SKM-1 (cell line): ENCODE measurements at regions not wholly inside any gene's neighbourhood (a gene's known extent, or its start where the extent isn't known, plus 50 kb on each side); places are given as distances from the start of the nearest gene placed in this dataset.

Experiments used
- DNase-seq: peaks from one replicate; lab custom pipeline; 2025; ENCODE audit not compliant: unreplicated experiment; lab: John Stamatoyannopoulos, UW

DNA sequence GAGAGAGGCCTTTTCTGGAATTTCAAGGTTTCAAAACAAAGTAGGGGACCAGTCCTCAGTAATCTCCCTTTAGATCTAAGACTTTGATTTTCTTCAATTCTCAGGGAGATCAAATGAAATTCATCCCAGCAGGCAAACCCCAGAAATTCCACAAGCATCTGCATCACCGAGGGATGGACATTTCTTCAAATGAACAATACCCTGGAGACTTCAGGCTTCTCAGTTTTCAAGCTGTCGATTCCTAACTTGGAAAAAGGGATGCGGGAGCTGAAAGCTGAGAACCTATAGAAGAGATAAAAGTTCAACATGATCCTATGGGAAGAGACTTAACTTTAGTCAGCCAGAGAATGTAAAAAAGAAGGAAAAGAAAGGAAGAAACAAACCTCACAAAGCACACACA is 296.9 kb upstream of the CDH5 start:
- DNase-seq, result no peak

DNA sequence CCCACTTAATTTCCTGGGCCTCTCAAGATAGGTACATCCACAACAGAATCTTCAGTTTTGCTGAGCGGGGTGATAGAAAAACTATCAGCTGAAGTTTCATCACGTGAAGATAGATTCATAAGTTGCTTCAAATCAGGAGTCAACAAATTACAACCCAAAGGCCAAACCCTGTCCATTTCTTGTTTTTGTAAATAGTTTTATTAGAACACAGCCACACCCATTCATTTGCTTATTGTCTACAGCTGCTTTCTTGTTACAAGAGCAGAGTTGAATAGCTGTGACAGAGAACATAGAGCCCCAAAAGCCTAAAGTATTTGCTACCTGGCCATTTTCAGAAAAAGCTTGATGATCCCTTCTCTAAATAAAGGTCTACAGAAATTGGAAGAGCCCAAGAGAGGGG is 300.1 kb upstream of the CDH5 start:
- no peak for DNase-seq

DNA sequence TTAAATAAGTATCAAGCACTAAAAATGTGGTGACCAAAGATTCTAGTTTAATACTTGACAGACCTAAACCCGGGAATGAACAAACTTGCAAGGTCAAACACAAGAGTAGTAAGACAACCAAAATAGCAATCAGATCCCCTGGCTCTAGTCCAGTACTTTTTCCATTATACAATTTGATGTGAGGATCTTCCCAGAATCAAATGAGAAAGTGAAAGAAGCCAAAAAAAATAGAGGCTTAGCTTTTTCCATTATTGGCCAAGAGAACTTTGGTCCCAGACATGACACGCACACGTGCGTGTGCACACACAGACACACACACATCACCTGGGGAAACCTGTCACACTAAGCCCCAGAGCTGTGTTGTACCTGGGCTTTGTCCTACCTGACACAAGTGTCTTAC is 300.6 kb upstream of the CDH5 start:
- DNase-seq, result no peak

DNA sequence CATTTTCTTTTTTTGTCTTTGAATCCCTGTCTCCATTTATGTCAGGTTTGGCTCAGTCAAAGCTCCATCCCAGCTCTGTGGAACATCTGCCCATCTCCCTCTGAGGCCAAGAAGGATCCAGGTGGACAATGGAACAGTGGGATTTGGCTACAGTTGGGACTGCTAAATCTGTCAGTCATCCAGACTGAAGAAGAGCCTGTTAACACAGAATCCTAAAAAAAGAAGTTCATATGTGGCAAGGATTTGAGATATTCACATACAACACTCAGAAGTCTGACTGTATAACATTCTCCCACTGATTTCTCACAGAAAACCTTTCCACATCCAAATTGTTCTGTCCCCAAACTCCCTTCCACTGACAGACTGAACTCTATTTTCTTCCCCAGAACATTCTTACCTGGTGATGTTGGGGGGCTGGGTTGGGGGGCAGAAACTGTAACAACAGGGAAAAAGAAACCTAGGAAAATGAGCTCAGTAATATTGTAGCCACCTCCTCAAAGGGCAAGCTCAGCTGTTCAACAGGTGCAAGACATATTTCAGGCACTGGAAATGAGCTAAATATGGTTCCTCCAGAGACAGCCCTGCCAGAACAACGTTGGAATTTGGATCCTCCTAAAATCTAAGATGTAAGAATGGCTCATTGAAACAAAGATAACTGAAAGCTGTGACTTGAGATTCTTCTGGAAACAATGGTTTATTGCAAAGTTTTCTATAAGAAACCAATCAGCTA is 301.5 kb upstream of the CDH5 start:
- DNase-seq, result no peak

DNA sequence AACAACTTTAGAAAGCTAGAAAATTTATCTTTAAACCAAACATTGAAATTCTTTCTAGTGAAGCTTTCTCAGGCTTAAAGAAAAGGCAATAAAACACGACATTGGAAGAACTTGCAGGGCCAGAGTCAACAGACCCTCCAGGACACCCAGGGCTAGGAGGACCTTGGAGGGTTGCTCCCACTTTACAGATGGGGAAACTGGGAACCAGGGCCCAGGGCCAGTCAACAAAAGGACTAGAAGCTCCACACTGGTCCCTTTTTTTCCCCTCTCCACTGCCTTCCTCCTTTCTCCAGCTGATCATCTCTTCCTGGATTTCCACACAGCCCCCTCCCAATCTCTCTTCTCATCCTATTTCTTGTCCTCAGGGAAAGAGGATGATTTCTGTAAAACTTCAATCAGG is 307.7 kb upstream of the CDH5 start:
- DNase-seq, result no peak

DNA sequence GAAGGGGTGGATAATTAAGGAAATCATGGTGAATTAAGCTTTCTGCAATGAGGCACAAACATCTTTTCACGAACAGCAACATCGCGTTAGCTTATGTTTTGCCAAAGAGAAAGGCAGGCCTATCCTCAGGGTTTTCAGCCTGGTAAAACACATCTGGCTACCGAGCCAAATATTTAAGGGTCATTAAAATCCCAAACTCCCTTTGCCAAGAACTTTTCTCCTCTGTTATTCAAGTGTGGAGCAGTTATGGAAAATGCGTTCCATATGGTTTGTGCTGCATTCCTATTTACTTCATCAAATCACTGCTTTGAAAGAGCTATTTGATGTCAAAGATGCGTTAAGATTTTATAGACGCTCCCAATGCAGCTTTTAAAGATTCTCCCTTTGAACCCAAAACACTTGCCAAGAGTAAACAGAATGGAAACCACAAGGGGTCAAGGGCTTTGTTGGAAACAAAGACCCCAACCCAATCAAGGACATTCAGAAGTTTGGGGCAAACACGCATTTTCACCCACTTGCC is 308.3 kb upstream of the CDH5 start:
- no peak for DNase-seq

DNA sequence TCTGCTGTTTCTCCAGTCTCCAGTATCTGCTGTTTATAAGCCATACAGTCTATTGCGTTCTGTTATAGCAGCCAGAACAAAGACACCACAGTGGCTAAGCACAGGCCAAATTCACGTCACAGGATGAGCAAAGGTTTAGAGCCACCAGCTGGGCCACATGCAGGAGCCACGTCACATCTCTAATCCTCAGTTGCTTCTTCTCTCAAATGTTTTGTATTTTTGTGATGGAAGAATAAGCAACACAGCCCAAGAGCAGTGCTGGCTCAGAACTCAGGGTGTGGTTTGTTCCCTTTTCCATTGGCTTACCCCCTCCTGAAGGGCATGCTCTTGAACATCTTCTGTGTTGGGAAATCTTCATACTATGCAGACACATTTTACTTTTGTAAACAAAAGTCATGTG is 309.4 kb upstream of the CDH5 start:
- DNase-seq, result no peak

DNA sequence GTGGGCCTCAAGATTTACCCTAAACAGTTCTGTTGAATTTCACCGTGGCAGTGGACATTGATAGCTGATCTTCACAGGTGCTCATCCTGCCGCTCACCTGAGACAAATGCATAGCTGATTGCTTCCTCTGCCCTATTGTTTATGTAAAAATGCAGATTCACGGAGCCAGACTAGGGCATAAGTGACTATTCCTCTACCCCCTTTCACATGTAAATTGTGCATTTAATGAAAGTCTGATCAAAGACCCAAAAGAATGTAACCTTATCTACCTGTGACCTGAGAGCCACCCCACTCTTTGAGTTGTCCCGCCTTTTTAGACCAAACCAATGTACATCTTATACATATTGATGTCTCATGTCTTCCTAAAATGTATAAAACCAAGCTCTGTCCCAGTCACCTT is 312.4 kb upstream of the CDH5 start:
- DNase-seq, result no peak

DNA sequence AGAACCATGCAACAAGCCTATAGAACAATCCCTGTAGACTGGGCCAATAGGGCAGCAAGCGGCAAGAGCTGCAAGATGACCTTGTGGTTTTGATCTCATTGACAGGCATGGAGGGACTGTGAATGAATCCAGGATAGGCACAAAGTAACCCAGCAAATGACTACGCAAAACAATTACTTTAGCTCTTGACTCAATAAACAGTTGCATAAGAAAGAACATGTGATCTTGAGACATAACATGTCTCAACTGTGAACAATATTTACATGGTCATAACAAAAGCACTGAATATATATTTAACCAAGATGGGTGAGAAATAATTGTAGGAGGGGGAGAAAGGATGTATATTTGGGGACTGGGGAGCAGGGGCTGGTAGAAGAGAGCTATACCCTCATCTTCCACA is 313.7 kb upstream of the CDH5 start:
- DNase-seq, result no peak

DNA sequence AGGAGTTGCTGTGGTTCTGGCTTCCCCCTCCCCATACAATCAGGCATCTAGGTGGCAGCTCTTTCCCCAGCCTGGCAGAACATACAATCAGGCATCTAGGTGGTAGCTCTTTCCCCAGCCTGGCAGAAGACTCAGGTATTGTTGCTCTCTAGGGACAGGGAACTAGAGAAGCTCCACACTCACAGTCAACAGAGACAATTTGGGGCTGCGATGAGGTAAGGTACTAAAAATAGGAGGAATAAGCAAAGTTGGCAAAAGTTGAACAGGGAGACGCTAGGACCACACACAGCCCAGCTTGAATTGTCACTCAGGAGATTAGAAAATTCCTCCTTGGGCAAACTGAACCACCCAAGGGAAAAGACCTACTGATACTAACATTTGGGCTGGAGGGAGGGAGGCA is 315.5 kb upstream of the CDH5 start:
- DNase-seq, result no peak

DNA sequence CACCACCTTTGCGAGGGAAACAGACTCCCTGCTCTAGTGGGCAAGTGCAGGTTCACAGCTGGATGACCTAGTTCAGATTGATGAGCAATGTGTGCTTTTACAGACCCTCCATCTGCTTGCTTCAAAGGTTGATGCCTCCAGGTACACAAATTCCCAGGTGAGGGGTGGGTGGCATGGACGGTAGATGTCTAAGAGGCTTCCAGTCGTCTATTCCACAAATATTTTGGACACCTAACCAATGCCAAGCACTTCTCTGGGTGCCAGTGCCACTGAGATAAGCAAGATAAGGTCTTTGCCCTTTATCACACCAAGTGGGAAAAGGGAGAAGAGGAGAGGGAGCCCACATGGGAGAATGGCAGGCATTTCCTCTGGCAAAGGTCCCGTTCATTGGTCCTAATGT is 316.6 kb upstream of the CDH5 start:
- no peak for DNase-seq

DNA sequence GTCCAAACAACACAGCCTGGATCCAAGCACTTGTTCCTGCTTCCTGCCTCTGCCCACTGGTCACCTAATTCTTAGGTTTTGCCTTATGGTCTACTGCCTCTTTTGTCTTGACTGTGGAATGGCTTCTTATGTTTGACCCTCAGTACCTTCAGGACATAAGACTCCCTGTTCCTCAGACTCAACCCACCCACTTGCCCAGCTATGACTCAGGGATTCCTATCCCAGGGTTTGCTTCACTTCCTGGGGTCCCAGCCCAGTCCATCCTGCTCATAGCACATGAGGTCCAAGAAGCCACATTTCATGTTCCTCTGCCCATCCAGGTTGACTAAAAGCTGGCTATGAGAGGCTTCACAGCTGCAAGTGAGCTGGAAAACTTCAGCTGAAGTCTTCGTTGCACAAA is 320.9 kb upstream of the CDH5 start:
- DNase-seq, result no peak

DNA sequence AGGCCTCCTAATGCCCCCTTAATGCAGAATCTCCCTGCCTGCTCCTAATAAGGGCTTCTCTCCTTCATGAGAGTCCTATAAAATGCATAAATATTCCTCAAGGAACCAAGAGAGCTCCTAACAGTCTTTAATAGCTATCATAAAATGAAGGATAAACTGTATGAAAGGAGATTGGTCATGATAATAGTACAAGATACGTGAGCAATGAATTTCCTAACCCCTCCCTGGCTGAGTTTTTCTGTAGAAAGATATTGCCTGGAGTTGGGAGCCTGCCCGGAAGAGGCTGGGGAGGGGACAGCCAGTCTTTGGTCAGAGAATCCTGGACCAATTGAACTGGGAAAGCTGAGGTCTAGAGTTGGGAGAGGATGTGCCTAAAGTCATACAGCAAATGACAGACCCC is 321.9 kb upstream of the CDH5 start:
- no peak for DNase-seq

DNA sequence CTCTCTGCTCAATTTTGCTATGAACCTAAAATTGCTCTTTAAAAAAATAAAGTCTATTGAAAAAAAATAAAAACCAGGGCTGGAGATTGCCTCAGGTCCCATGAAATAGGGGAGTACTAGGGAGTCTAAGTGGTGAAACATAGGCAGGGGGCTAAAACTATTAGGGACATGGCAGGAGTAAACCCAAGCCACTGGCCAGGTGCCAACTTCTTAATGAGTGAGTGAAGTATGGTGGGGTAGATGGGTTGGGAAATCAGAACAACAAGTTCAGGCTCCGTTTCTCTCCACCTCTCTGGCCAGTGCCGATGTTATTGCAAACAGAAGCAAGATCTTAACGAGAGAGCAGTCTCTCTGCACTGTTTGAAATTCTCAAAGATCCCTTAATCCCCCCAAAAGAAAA is 322.4 kb upstream of the CDH5 start:
- no peak for DNase-seq

DNA sequence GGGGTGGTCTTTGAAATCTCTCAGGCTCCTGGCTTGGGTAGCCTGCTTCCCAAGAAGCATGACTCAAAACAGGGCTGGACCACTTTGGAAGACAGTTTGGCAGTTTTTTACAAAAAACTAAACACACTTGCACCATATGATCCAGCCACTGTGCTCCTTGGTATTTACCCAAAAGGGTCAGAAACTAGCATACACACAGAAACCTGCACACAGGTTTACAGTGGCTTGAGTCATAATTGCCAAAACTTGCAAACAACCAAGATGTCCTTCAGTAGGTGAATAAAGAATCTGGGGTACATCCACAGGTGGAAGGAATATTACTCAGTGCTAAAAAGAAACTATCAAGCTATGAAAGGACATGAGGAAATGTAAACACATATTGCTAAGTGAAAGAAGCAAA is 323.2 kb upstream of the CDH5 start:
- no peak for DNase-seq

DNA sequence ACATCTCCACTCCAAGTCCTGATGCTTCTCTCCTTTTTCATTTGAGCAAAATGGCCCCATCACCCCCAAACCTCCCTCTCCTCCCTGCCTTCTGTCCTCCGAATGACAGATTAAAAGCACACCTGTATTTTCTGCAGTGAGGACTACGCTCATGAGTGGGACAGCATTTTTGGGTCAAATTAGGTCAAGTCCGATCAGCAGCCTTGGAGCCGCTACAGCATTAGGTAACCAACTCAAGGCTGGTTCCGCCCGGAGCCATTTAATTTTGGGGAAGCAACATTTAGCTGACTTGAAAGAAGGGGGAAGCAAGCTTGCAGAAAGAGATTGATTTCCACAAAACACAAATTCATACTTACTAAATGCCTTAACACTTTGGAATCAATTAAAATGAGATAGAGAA is 324.1 kb upstream of the CDH5 start:
- DNase-seq, result no peak

DNA sequence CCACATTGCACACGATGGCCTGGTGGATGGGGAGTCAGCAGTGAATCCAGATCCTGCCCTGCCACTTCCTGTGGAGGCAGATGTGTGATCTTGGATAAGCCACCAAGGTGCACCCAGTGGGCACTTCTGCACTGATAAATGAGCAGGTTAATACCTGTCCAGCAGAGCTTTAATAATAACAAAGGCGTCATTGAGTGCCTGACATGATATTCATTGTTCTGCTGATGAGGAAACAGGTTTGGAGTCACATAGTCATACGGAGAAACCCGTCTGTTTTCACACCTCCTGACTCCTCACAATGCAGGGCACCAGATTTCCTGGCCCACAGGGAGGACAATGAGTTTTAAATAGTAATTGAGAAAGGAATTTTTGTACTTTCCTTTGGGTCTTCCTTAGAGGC is 324.6 kb upstream of the CDH5 start:
- no peak for DNase-seq

DNA sequence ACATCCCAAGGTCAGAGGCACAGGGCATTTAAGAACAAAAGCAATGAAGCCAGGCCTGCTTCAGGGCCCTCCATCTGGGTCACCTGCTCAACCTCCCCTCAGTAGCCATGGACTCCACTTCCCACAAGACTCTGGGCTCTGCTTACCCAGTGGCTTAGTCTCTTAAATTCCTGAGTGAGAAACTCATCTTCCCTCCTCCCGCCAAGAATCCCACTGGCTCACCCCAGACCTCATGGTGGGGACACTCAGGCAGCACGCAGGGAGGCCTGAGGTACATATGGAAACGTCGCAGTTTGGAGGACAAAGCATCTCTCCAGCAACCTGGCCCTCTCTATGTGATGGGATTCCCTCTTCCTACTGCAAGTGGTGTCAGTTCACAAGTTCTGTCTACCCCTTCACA is 326.7 kb upstream of the CDH5 start:
- DNase-seq, result no peak

DNA sequence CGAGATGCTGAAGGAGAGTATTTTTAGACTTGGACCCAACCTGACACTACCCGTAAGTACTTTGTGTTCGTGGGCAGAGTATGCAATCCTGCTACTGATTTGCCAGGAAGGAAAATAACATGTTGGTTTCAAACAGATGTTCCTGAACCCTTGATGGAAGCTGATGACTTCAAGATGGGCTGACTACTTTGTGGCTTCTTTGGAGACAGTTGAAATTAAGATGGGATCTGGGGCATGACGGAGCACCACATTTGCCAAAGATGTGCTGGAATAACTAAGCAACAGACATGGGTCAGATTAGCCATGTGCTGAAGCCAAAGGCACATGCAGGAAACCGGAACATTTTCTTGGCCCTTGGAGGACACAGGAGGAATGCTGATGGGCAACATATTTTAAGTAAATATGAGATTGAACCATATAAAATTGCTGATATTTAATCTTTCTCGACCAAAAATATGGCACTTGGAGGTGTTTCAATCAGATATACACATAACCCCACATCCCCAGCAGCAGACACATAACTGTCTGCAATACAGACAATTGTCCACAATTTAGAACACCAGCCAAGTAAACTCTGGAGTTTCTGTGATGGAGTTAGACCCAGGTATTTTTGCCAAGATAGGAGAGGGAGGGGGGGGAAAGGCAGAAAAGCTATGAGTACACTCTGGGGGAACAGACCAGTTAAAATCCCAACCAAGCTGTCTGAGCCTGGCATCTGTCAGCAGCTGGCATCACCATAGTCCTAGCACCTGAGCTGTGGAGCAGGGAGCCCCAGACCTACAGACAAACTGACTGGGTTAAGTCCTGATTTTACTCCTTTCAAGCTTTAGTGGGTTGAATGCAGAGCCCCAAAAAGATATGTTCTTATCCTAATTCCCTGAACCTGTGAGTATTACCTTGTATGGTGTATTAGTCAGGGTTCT is 329.4 kb upstream of the CDH5 start:
- no peak for DNase-seq

DNA sequence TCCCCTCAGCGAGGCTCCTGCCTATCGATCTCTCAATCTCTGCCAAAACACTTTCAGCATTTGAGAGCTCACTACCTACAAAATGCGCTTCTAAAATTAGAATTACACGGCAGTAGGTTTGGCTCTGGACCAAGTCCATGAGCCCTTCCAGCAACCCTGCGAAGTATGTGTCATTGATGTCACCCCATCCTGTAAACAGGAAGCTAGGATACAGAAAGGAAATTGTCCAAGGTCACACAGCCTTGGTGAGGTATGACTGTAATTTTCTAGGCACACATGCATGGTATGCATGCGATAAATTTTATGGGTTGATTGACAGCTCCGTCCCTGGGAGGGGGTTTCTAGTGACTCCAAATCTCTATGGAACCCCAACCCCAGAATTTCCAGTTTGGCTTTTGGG is 330.3 kb upstream of the CDH5 start:
- no peak for DNase-seq

DNA sequence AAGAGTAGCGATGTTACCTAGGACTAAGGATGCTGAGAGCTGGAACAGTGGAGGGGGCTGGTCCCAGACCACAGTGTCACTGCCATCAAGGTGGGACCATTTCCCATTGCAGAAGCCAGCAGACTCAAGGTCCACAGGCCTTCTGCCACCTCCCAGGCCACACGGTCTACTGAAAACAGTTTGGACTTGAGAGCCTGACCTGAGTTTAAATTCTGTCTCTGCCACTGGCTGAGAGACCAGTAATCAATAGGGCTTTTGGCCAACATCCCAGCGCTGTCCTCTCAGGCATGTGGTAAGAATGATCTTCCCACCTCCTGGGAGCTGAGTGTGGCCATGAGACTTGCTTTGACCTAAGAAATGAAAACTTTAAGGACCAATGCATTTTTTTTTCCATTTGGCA is 331.4 kb upstream of the CDH5 start:
- DNase-seq, result no peak

DNA sequence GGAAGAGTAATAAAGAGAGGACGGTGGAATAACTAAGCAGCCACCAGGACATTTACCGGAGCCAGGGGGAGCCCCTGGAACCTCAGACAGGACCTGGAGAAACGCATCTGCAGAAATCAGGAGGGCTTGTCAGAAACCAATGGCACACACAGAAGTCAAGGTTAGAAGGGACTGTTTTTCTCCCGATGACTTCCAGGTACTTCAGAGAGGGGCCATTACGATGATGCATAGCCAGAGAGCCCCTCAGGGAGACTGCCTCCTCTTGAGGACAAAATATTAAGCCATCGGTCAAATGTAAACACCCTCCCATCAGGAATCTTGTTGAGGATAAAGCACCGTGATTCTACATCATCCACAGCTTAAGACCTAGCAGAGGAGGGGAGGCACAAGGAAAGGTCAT is 333.6 kb upstream of the CDH5 start:
- no peak for DNase-seq
